Ascending aorta (tissue), 2 donors: ENCODE measurements at regions not wholly inside any gene's neighbourhood (a gene's known extent, or its start where the extent isn't known, plus 50 kb on each side); places are given as distances from the start of the nearest gene placed in this dataset.

ENCODE experiments used
- DNase-seq, 2 donors: peaks; one replicate each; pipeline ENCODE4 v3.0.0-alpha.2; 2019; ENCODE audit warnings: low spot score in 2 of 2
- H3K27ac ChIP-seq, 2 donors: fragments of 200-600 bp; sonication (generic); one replicate each; pipeline ENCODE4 v1.5.1; 2016 to 2017; ENCODE audit warnings: mild to moderate bottlenecking in 1 of 2
- H3K27me3 ChIP-seq: fragments of 200-600 bp; sonication (generic); one replicate; pipeline ENCODE4 v1.5.1; 2017
- H3K36me3 ChIP-seq, 2 donors: fragments of 200-600 bp; sonication (generic); one replicate each; pipeline ENCODE4 v1.5.1; 2016
- H3K4me1 ChIP-seq, 2 donors: fragments of 200-600 bp; sonication (generic); one replicate each; pipeline ENCODE4 v1.5.1; 2016 to 2017; ENCODE audit warnings: mild to moderate bottlenecking in 1 of 2
- H3K4me3 ChIP-seq, 2 donors: fragments of 200-600 bp; sonication (generic); one replicate each; pipeline ENCODE4 v1.5.1; 2016 to 2017; ENCODE audit warnings: mild to moderate bottlenecking in 1 of 2
- H3K9me3 ChIP-seq, 2 donors: fragments of 200-600 bp; sonication (generic); one replicate each; pipeline ENCODE4 v1.5.1; 2016
- intact Hi-C: fragments of 100-400 bp; cut with DNase I; formaldehyde crosslinking; loops from one replicate; pipeline ENCODE4 v1.15.1; 2023
- TF ChIP-seq, protein P1 (sequence below), 3 experiments: fragments of 200-600 bp in 2 of 3; fragments of 450-650 bp in 1 of 3; sonication (generic) in 2 of 3; IDR thresholded peaks; one replicate each; pipeline ENCODE4 v1.5.1; 2016 to 2019; ENCODE audit warnings: antibody characterized with exemption in 3 of 3, mild to moderate bottlenecking in 1 of 3, moderate library complexity in 1 of 3

DNA sequence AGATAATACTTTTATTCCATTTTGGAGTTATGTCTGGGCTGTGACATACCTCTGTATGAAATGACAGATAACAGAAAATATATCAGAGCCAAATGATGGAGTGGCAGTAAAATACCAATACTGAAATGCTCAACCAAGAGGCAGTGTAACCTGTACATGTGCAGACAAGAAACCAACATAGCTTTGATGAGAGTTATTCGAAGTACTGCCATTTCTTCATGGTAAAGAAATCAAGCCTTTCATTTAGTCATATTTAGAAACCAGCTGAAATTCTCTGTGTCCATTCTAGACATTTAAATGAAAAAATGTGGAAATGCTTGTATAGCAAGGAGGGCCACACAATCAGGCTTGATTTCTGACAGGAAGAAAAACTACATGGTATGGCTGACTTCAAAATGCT, 127.1 kb upstream of the PTPRZ1 start:
- H3K4me1 ChIP-seq, result no peaks in the 10 kb centered on the region
- no peak overlapping the region for H3K4me3 ChIP-seq
- no peaks in the 10 kb centered on the region for H3K36me3 ChIP-seq
- H3K27me3 ChIP-seq, result no peaks in the 10 kb centered on the region
- intact Hi-C loops, result no loop called here
- TF ChIP-seq, protein P1, sequence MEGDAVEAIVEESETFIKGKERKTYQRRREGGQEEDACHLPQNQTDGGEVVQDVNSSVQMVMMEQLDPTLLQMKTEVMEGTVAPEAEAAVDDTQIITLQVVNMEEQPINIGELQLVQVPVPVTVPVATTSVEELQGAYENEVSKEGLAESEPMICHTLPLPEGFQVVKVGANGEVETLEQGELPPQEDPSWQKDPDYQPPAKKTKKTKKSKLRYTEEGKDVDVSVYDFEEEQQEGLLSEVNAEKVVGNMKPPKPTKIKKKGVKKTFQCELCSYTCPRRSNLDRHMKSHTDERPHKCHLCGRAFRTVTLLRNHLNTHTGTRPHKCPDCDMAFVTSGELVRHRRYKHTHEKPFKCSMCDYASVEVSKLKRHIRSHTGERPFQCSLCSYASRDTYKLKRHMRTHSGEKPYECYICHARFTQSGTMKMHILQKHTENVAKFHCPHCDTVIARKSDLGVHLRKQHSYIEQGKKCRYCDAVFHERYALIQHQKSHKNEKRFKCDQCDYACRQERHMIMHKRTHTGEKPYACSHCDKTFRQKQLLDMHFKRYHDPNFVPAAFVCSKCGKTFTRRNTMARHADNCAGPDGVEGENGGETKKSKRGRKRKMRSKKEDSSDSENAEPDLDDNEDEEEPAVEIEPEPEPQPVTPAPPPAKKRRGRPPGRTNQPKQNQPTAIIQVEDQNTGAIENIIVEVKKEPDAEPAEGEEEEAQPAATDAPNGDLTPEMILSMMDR (IDR thresholded peaks at IDR 0.05), result no peak
- H3K9me3 ChIP-seq, result no peaks in the 10 kb centered on the region
- no peak overlapping the region for H3K27ac ChIP-seq
- DNase-seq, result no peak

DNA sequence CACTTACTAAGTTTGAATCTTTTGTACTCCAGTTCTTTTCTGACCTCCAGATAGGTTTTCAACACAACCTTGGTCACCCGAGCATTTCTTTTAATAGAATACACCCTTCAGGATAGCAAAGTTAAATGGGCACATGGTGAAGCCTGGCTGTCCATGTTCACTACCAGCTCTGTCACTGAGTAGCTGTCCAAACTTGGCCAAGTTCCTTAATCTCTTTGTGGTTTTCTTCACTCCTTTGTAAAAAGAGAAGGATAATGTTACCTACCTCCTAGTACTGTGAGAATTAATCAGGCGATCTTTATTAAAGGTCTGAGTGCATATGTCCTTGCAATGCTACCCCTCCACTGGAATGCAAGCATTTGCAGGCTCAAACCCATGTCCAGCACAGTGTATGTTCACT, 128.1 kb upstream of the PTPRZ1 start:
- no peaks in the 10 kb centered on the region for H3K36me3 ChIP-seq
- H3K9me3 ChIP-seq, result no peaks in the 10 kb centered on the region
- H3K4me1 ChIP-seq, result no peaks in the 10 kb centered on the region
- no peak overlapping the region for H3K27ac ChIP-seq
- no peak for DNase-seq
- no peak overlapping the region for H3K4me3 ChIP-seq
- no peaks in the 10 kb centered on the region for H3K27me3 ChIP-seq
- TF ChIP-seq, protein P1 (IDR thresholded peaks at IDR 0.05), result no peak
- intact Hi-C loops, result no loop called here

DNA sequence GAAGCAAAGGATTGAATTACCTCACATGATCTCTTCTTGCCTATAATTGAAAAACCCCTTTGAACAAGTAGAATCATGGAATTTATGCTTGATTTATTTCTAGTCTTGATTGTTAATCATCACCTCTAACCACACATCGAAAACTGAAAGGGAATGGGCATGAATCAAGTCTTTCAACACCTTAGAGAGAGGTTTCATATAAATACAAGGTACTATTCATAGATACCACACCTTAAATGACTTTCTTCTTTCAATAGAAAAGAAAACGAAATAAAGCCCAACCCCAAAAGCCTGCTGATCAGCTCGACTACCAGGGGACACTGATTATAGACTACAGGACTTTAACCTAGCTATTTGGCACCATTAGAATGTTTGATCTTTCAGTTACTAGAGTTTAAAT, 128.6 kb upstream of the PTPRZ1 start:
- no peak overlapping the region for H3K27ac ChIP-seq
- DNase-seq, result no peak
- TF ChIP-seq, protein P1 (IDR thresholded peaks at IDR 0.05), result no peak
- intact Hi-C loops, result no loop called here
- no peaks in the 10 kb centered on the region for H3K36me3 ChIP-seq
- H3K4me1 ChIP-seq, result no peaks in the 10 kb centered on the region
- H3K9me3 ChIP-seq, result no peaks in the 10 kb centered on the region
- H3K4me3 ChIP-seq, result no peak overlapping the region
- no peaks in the 10 kb centered on the region for H3K27me3 ChIP-seq

DNA sequence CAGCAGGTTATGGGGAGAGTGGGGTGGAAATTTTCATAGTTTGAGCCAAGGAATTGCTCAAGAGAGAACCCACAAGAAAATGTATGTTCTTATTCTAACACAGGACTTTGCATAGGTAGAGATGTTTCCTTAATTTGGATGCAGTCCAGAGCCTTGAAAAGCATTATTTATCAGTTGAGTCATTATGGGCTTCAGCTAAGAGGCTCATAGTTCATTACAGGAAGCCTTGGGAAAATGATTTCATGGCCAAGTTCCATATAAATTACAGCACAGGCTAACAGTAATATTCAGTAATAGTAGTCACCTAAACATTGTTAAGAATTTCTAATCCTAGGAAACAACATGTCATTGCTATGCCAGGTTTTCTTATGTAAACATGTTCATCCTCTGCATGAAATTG, 131.1 kb upstream of the PTPRZ1 start:
- H3K27ac ChIP-seq, result no peak overlapping the region
- no peaks in the 10 kb centered on the region for H3K27me3 ChIP-seq
- no peaks in the 10 kb centered on the region for H3K9me3 ChIP-seq
- intact Hi-C loops, result no loop called here
- TF ChIP-seq, protein P1 (IDR thresholded peaks at IDR 0.05), result no peak
- H3K36me3 ChIP-seq, result no peaks in the 10 kb centered on the region
- DNase-seq, result no peak
- no peaks in the 10 kb centered on the region for H3K4me1 ChIP-seq
- no peak overlapping the region for H3K4me3 ChIP-seq

DNA sequence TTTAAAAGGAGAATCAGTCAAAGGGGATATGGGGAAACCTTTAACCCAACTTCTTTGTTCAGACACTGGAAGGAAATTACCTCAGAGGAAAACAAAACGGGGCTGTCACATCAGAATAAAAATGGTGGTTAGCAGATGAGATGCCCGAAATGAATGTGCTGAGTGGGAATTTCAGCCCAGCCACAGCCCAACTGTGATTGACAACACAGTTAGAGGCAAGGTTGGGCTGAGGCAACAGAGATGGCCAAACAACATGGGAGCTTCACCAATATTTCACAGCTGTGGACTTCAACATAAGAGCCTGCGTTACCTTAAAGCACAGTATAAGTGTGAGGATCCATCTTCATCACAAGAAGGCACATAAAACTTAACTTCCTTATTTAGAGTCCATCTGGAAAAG, 133.5 kb upstream of the PTPRZ1 start:
- Histone ChIP-seq H3K4me1 (no peaks in the 10 kb centered on the region), H3K4me3 (no peak overlapping the region), H3K36me3 (no peaks in the 10 kb centered on the region), H3K9me3 (no peaks in the 10 kb centered on the region), H3K27ac (no peak overlapping the region), H3K27me3 (no peaks in the 10 kb centered on the region)
- intact Hi-C loops, result no loop called here
- TF ChIP-seq, protein P1 (IDR thresholded peaks at IDR 0.05), result no peak
- DNase-seq, result no peak

DNA sequence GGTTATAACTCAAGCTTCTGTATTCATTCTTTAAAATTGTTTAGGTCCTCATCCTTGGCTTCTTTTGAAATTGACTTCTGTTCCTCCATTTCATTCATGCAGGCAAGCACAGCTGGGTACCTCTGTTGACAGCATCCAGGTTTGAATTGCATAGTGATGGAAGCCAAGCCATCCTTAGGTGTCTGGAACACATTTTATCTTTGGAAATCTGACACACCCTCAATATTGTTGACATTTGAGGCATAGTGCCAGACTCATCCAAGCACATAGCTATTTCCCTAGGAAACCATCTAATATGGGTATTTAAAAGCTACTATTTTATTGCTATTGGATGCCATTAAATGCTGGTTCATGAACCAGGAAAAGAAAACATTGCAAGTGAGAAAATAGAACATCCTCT, 142.1 kb upstream of the PTPRZ1 start:
- no peak overlapping the region for H3K4me3 ChIP-seq
- peaks cover 0 to 12% of the 10 kb centered on the region in 2 donors for H3K9me3 ChIP-seq
- TF ChIP-seq, protein P1 (IDR thresholded peaks at IDR 0.05), result no peak
- H3K27ac ChIP-seq, result no peak overlapping the region
- no peaks in the 10 kb centered on the region for H3K27me3 ChIP-seq
- no peaks in the 10 kb centered on the region for H3K4me1 ChIP-seq
- no peak for DNase-seq
- no peaks in the 10 kb centered on the region for H3K36me3 ChIP-seq
- intact Hi-C loops, result no loop called here
